ENCODE measurements at regions not wholly inside any gene's neighbourhood (a gene's known extent, or its start where the extent isn't known, plus 50 kb on each side); places are given as distances from the start of the nearest gene placed in this dataset.

DNA sequence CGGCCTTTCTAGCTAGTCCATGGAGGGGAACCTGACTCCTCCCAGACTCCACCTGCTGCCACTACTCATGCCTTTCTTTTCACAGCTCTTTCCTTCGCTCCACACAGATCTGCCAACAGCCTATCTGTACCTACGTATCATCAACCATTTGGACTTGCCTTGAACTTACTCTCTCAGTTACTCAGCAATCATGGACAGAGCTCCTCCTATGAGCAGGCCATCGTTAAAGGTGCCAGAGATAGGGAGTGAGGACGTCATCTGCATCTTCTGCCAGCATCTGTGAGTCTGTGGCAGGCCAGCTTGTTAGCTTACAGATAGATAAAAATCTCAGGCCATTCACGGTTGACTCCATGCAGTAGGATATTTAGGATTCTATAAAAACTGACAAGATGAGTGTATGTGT, 162.9 kb upstream of the ZBED5 start:
- Histone ChIP-seq H3K79me2 (ENCODE audit: insufficient read depth, low read length) (no peaks in the 10 kb centered on the region), H3K4me2 (ENCODE audit: low read length) (no peak overlapping the region), H3K27me3 (ENCODE audit: insufficient read depth, low read length) (no peaks in the 10 kb centered on the region), H3K9me3 (ENCODE audit: control insufficient read depth in 1 of 2, insufficient read depth in 1 of 2, low read depth in 1 of 2, low read length in 2 of 2) (no peaks in the 10 kb centered on the region), H3K4me3 (replicated peaks in 1 of 2; ENCODE audit: low read depth in 1 of 2, low read length in 2 of 2) (no peak overlapping the region), H3K4me1 (ENCODE audit: control insufficient read depth in 1 of 2, insufficient read depth in 2 of 2, low read length in 2 of 2) (no peaks in the 10 kb centered on the region), H2AFZ (ENCODE audit: low read depth, low read length, poor library complexity, severe bottlenecking) (no peak overlapping the region), H3K9ac (ENCODE audit: low read length) (no peak overlapping the region), H4K20me1 (ENCODE audit: insufficient read depth) (no peaks in the 10 kb centered on the region), H3K9me2 (ENCODE audit: insufficient read depth) (no peaks in the 10 kb centered on the region), H3K36me3 (ENCODE audit: control insufficient read depth in 1 of 2, insufficient read depth in 2 of 2, low read length in 2 of 2) (no peaks in the 10 kb centered on the region), H3K27ac (ENCODE audit: low read depth, low read length) (no peak overlapping the region)
- RAD21 ChIA-PET (ENCODE audit: low non-redundant PET in 1 of 2, low total read pairs in 2 of 2, uncharacterized antibody in 2 of 2, unreplicated experiment in 2 of 2), result interaction anchor here (1.0 to 2.5 kb wide), 3 partner anchors 87 to 250 kb away, joined by 4 to 13 read pairs (median 7); no protein-coding TSS in a partner anchor
- DNase-seq (ENCODE audit: low read depth, low spot score), result no peak
- POLR2A ChIA-PET, result interaction anchor here (1.0 to 1.4 kb wide), 2 partner anchors 87 to 212 kb away, joined by 4 to 5 read pairs; partner anchors contain the start of gene EIF4G2
- no peak for TF ChIP-seq ELF1 (IDR thresholded peaks at IDR 0.05; ENCODE audit: borderline replicate concordance, low read depth)
- no peak for TF ChIP-seq YY1 (IDR thresholded peaks at IDR 0.05; ENCODE audit: extremely low read depth, insufficient replicate concordance, low read depth, low read length)
- TF ChIP-seq CBX3 (IDR thresholded peaks at IDR 0.05; ENCODE audit: low read depth), result no peak
- TF ChIP-seq SIN3A (IDR thresholded peaks at IDR 0.05; ENCODE audit: low read depth), result no peak
- TF ChIP-seq, protein P1, sequence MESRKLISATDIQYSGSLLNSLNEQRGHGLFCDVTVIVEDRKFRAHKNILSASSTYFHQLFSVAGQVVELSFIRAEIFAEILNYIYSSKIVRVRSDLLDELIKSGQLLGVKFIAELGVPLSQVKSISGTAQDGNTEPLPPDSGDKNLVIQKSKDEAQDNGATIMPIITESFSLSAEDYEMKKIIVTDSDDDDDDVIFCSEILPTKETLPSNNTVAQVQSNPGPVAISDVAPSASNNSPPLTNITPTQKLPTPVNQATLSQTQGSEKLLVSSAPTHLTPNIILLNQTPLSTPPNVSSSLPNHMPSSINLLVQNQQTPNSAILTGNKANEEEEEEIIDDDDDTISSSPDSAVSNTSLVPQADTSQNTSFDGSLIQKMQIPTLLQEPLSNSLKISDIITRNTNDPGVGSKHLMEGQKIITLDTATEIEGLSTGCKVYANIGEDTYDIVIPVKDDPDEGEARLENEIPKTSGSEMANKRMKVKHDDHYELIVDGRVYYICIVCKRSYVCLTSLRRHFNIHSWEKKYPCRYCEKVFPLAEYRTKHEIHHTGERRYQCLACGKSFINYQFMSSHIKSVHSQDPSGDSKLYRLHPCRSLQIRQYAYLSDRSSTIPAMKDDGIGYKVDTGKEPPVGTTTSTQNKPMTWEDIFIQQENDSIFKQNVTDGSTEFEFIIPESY (IDR thresholded peaks at IDR 0.05; ENCODE audit: extremely low read depth, insufficient replicate concordance, low read length), result no peak
- TF ChIP-seq, protein P2, sequence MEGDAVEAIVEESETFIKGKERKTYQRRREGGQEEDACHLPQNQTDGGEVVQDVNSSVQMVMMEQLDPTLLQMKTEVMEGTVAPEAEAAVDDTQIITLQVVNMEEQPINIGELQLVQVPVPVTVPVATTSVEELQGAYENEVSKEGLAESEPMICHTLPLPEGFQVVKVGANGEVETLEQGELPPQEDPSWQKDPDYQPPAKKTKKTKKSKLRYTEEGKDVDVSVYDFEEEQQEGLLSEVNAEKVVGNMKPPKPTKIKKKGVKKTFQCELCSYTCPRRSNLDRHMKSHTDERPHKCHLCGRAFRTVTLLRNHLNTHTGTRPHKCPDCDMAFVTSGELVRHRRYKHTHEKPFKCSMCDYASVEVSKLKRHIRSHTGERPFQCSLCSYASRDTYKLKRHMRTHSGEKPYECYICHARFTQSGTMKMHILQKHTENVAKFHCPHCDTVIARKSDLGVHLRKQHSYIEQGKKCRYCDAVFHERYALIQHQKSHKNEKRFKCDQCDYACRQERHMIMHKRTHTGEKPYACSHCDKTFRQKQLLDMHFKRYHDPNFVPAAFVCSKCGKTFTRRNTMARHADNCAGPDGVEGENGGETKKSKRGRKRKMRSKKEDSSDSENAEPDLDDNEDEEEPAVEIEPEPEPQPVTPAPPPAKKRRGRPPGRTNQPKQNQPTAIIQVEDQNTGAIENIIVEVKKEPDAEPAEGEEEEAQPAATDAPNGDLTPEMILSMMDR (IDR thresholded peaks at IDR 0.05 in 2 of 3, conservative IDR thresholded peaks at IDR 0.05 in 1 of 3; ENCODE audit: borderline replicate concordance in 1 of 3, insufficient read depth in 1 of 3, low read depth in 2 of 3, low read length in 2 of 3), result no peak
- TF ChIP-seq, protein P3, sequence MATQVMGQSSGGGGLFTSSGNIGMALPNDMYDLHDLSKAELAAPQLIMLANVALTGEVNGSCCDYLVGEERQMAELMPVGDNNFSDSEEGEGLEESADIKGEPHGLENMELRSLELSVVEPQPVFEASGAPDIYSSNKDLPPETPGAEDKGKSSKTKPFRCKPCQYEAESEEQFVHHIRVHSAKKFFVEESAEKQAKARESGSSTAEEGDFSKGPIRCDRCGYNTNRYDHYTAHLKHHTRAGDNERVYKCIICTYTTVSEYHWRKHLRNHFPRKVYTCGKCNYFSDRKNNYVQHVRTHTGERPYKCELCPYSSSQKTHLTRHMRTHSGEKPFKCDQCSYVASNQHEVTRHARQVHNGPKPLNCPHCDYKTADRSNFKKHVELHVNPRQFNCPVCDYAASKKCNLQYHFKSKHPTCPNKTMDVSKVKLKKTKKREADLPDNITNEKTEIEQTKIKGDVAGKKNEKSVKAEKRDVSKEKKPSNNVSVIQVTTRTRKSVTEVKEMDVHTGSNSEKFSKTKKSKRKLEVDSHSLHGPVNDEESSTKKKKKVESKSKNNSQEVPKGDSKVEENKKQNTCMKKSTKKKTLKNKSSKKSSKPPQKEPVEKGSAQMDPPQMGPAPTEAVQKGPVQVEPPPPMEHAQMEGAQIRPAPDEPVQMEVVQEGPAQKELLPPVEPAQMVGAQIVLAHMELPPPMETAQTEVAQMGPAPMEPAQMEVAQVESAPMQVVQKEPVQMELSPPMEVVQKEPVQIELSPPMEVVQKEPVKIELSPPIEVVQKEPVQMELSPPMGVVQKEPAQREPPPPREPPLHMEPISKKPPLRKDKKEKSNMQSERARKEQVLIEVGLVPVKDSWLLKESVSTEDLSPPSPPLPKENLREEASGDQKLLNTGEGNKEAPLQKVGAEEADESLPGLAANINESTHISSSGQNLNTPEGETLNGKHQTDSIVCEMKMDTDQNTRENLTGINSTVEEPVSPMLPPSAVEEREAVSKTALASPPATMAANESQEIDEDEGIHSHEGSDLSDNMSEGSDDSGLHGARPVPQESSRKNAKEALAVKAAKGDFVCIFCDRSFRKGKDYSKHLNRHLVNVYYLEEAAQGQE (IDR thresholded peaks at IDR 0.05; ENCODE audit: low read depth), result no peak
- TF ChIP-seq RAD21 (IDR thresholded peaks at IDR 0.05; ENCODE audit: low read depth), result no peak
- TF ChIP-seq, protein P4, sequence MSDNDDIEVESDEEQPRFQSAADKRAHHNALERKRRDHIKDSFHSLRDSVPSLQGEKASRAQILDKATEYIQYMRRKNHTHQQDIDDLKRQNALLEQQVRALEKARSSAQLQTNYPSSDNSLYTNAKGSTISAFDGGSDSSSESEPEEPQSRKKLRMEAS (IDR thresholded peaks at IDR 0.05), result no peak
- TF ChIP-seq FOSL1 (IDR thresholded peaks at IDR 0.05; ENCODE audit: low read depth), result no peak
- no peak for TF ChIP-seq JUND (IDR thresholded peaks at IDR 0.05)
- TF ChIP-seq, protein P5, sequence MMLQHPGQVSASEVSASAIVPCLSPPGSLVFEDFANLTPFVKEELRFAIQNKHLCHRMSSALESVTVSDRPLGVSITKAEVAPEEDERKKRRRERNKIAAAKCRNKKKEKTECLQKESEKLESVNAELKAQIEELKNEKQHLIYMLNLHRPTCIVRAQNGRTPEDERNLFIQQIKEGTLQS (IDR thresholded peaks at IDR 0.05), result no peak
- TF ChIP-seq EZH2 (IDR thresholded peaks at IDR 0.05), result no peak
- no peak for TF ChIP-seq ZNF274 (IDR thresholded peaks at IDR 0.05; ENCODE audit: low read depth, low read length)
- TF ChIP-seq SRF (IDR thresholded peaks at IDR 0.05; ENCODE audit: low read depth), result no peak
- no peak for TF ChIP-seq CEBPB (IDR thresholded peaks at IDR 0.05; ENCODE audit: low read depth)
- BruUV-seq (replicated peaks), result no TSS peak
- no peak for ATAC-seq
- intact Hi-C loops (cut with micrococcal nuclease), result loop anchor here (5.0 kb wide), 1 partner anchor 248 kb away; no protein-coding TSS in a partner anchor
- CTCF ChIA-PET, result interaction anchor here (0.5 to 3.2 kb wide), 7 partner anchors 10 to 231 kb away, joined by 3 to 42 read pairs (median 4); no protein-coding TSS in a partner anchor

Measured in HCT116 (cell line).